Liver (tissue), 8 donors: ENCODE measurements at regions not wholly inside any gene's neighbourhood (a gene's known extent, or its start where the extent isn't known, plus 50 kb on each side); places are given as distances from the start of the nearest gene placed in this dataset.

ENCODE experiments used
- DNase-seq: peaks from one replicate; pipeline ENCODE4 v3.0.0-alpha.2; 2017; ENCODE audit warnings: low spot score
- H3K27ac ChIP-seq, 2 donors: one replicate each; pipeline ENCODE4 v1.7.0; 2013; ENCODE audit warnings: inconsistent platforms in 2 of 2, low read length in 2 of 2, control low read depth in 1 of 2, low read depth in 1 of 2, mild to moderate bottlenecking in 1 of 2
- H3K27me3 ChIP-seq, 4 donors: one replicate each; pipeline versions ENCODE4 v1.6.1 to v1.7.0; 2013; ENCODE audit warnings: low read length in 3 of 4, inconsistent platforms in 1 of 4, mild to moderate bottlenecking in 1 of 4, moderate library complexity in 1 of 4; ENCODE audit not compliant: control insufficient read depth in 4 of 4, insufficient read depth in 4 of 4
- H3K36me3 ChIP-seq, 4 donors: one replicate each; pipeline versions ENCODE4 v1.6.1 to v1.7.0; 2013; ENCODE audit warnings: low read length in 3 of 4, mild to moderate bottlenecking in 3 of 4, low read depth in 1 of 4, moderate library complexity in 1 of 4; ENCODE audit not compliant: control insufficient read depth in 4 of 4, insufficient read depth in 3 of 4
- H3K4me1 ChIP-seq, 4 donors: one replicate each; pipeline versions ENCODE4 v1.6.1 to v1.7.0; 2013; ENCODE audit warnings: low read length in 3 of 4, mild to moderate bottlenecking in 3 of 4, moderate library complexity in 1 of 4; ENCODE audit not compliant: control insufficient read depth in 4 of 4, insufficient read depth in 4 of 4
- H3K4me3 ChIP-seq, 3 donors: one replicate each; pipeline versions ENCODE4 v1.6.1 to v1.7.0; 2013; ENCODE audit warnings: low read length in 3 of 3, control low read depth in 1 of 3, low read depth in 1 of 3, mild to moderate bottlenecking in 1 of 3
- H3K9ac ChIP-seq, 2 donors: one replicate each; pipeline ENCODE4 v1.7.0; 2013; ENCODE audit warnings: low read length in 2 of 2, mild to moderate bottlenecking in 2 of 2, moderate library complexity in 2 of 2, control low read depth in 1 of 2, low read depth in 1 of 2
- H3K9me3 ChIP-seq, 4 donors: one replicate each; pipeline versions ENCODE4 v1.6.1 to v1.7.0; 2013; ENCODE audit warnings: low read length in 3 of 4; ENCODE audit not compliant: control insufficient read depth in 4 of 4
- ATF3 ChIP-seq: IDR thresholded peaks from 2 replicates; pipeline ENCODE4 v1.6.1; 2016; ENCODE audit warnings: antibody characterized with exemption
- CTCF ChIP-seq: fragments of 150-350 bp; IDR thresholded peaks from 2 replicates; pipeline ENCODE4 v1.5.1; 2017; ENCODE audit warnings: improper control_type of control experiment, low read depth, low read length; ENCODE audit not compliant: missing input control
- FOXA1 ChIP-seq: IDR thresholded peaks from 2 replicates; pipeline ENCODE4 v1.6.1; 2016; ENCODE audit warnings: antibody characterized with exemption
- GABPA ChIP-seq, 2 donors: IDR thresholded peaks in 1 of 2; conservative IDR thresholded peaks in 1 of 2; 2 replicates each; pipeline ENCODE4 v1.6.1; 2016; ENCODE audit warnings: antibody characterized with exemption in 2 of 2, mild to moderate bottlenecking in 1 of 2, moderate library complexity in 1 of 2
- HNF4A ChIP-seq, 2 donors: conservative IDR thresholded peaks; 2 replicates each; pipeline ENCODE4 v1.6.1; 2016; ENCODE audit warnings: antibody characterized with exemption in 2 of 2, mild to moderate bottlenecking in 2 of 2
- HNF4G ChIP-seq: IDR thresholded peaks from 2 replicates; pipeline ENCODE4 v1.6.1; 2016; ENCODE audit warnings: antibody characterized with exemption
- JUND ChIP-seq, 2 donors: IDR thresholded peaks; 2 replicates each; pipeline ENCODE4 v1.6.1; 2016; ENCODE audit warnings: antibody characterized with exemption in 2 of 2
- NR2F2 ChIP-seq: IDR thresholded peaks from 2 replicates; pipeline ENCODE4 v1.6.1; 2016; ENCODE audit warnings: antibody characterized with exemption
- REST ChIP-seq: IDR thresholded peaks from 2 replicates; pipeline ENCODE4 v1.6.1; 2016; ENCODE audit warnings: antibody characterized with exemption, mild to moderate bottlenecking
- SP1 ChIP-seq: IDR thresholded peaks from 2 replicates; pipeline ENCODE4 v1.6.1; 2018; ENCODE audit warnings: antibody characterized with exemption, mild to moderate bottlenecking
- TAF1 ChIP-seq: conservative IDR thresholded peaks from 2 replicates; pipeline ENCODE4 v1.6.1; 2016; ENCODE audit warnings: antibody characterized with exemption, mild to moderate bottlenecking
- WGBS: extraction: QIAGEN DNeasy Blood & Tissue Kit; methylation state at CpG from one replicate; pipeline ENCODE4 v1.1.7; 2013; 5-methylcytosine and 5-hydroxymethylcytosine counted together
- donor health status: healthy.
- donor health status: healthy.
- donor health status: healthy.
- donor health status: healthy.
- donor health status: healthy.

GRCh38 chr3:55269636-55270035 lies 217.5 kb downstream of the WNT5A start:
- TF ChIP-seq REST (no peak), GABPA (IDR thresholded peaks at IDR 0.05 in 1 of 2, conservative IDR thresholded peaks at IDR 0.05 in 1 of 2) (no peak), HNF4G (no peak), TAF1 (no peak), ATF3 (no peak), SP1 (no peak)
- whole genome bisulfite sequencing: 84% methylated on average over 4 of the region's 4 CpGs

GRCh38 chr3:55269096-55269495 lies 218.0 kb downstream of the WNT5A start:
- Histone ChIP-seq H3K4me3 (no peak overlapping the region), H3K27me3 (peaks cover 0 to 3% (median 1%) of the 10 kb centered on the region in 4 donors), H3K27ac (no peak overlapping the region), H3K9me3 (no peaks in the 10 kb centered on the region), H3K9ac (no peak overlapping the region), H3K4me1 (no peaks in the 10 kb centered on the region), H3K36me3 (no peaks in the 10 kb centered on the region)
- no peak for TF ChIP-seq JUND (IDR thresholded peaks at IDR 0.05)
- TF ChIP-seq HNF4G: no peak
- TF ChIP-seq CTCF: no peak
- TF ChIP-seq NR2F2: no peak
- no peak for TF ChIP-seq REST
- no peak for TF ChIP-seq FOXA1
- no peak for TF ChIP-seq HNF4A (conservative IDR thresholded peaks at IDR 0.05)
- 86% methylated on average over 4 of the region's 4 CpGs for WGBS
- no peak for DNase-seq

More at GRCh38 chr3:55269636-55270035, 217.5 kb downstream of the WNT5A start:
- H3K9ac ChIP-seq: no peak overlapping the region
- H3K4me3 ChIP-seq: no peak overlapping the region
- H3K27ac ChIP-seq: no peak overlapping the region
- H3K9me3 ChIP-seq: no peaks in the 10 kb centered on the region
- H3K27me3 ChIP-seq: peaks cover 0 to 3% (median 1%) of the 10 kb centered on the region in 4 donors
- no peak for DNase-seq
- H3K36me3 ChIP-seq: no peaks in the 10 kb centered on the region
- H3K4me1 ChIP-seq: no peaks in the 10 kb centered on the region
